ENCODE measurements at regions not wholly inside any gene's neighbourhood (a gene's known extent, or its start where the extent isn't known, plus 50 kb on each side); places are given as distances from the start of the nearest gene placed in this dataset.

GRCh38 chr5:2003206-2003605 lies 120.5 kb upstream of the IRX4 start:
- no peak overlapping the region for H3K9ac ChIP-seq (ENCODE audit: low read depth, low read length)
- H3K27ac ChIP-seq (ENCODE audit: low read length): no peak overlapping the region

GRCh38 chr5:2001300-2001699 lies 118.6 kb upstream of the IRX4 start:
- Histone ChIP-seq H4K20me1 (ENCODE audit: insufficient read depth, low read length) (no peaks in the 10 kb centered on the region), H3K27me3 (ENCODE audit: insufficient read depth, low read length, poor library complexity) (no peaks in the 10 kb centered on the region), H3K9me3 (ENCODE audit: insufficient read depth, low read length, severe bottlenecking) (peaks cover 3% of the 10 kb centered on the region), H3K79me2 (ENCODE audit: insufficient read depth, low read length) (no peaks in the 10 kb centered on the region), H2AFZ (ENCODE audit: low read depth, low read length) (no peak overlapping the region), H3K27ac (ENCODE audit: low read length) (peak overlapping the region; percentile 18), H3K36me3 (ENCODE audit: insufficient read depth, low read length) (no peaks in the 10 kb centered on the region), H3K9ac (ENCODE audit: low read depth, low read length) (no peak overlapping the region), H3K4me2 (ENCODE audit: insufficient read depth, low read length) (no peak overlapping the region), H3K4me3 (ENCODE audit: low read depth in 1 of 2, low read length in 2 of 2) (no peak overlapping the region), H3K4me1 (ENCODE audit: insufficient read depth, low read length) (peaks cover 40% of the 10 kb centered on the region)
- DNase-seq: peak; percentile 69
- TF ChIP-seq CTCF (IDR thresholded peaks at IDR 0.05; ENCODE audit: borderline replicate concordance, extremely low read depth, low read length, poor library complexity, severe bottlenecking): no peak
- no peak for TF ChIP-seq EZH2 (IDR thresholded peaks at IDR 0.05; ENCODE audit: borderline replicate concordance, low read depth, low read length, severe bottlenecking)
- peak; percentile 51 for ATAC-seq (ENCODE audit: insufficient read depth, low read depth)

More at GRCh38 chr5:2003206-2003605, 120.5 kb upstream of the IRX4 start:
- ATAC-seq (ENCODE audit: insufficient read depth, low read depth): no peak
- Histone ChIP-seq H2AFZ (ENCODE audit: low read depth, low read length) (no peak overlapping the region), H3K9me3 (ENCODE audit: insufficient read depth, low read length, severe bottlenecking) (peaks cover under 1% of the 10 kb centered on the region), H3K4me1 (ENCODE audit: insufficient read depth, low read length) (peaks cover 24% of the 10 kb centered on the region), H3K27me3 (ENCODE audit: insufficient read depth, low read length, poor library complexity) (no peaks in the 10 kb centered on the region), H3K4me3 (ENCODE audit: low read depth in 1 of 2, low read length in 2 of 2) (no peak overlapping the region), H3K79me2 (ENCODE audit: insufficient read depth, low read length) (no peaks in the 10 kb centered on the region), H3K36me3 (ENCODE audit: insufficient read depth, low read length) (no peaks in the 10 kb centered on the region), H3K4me2 (ENCODE audit: insufficient read depth, low read length) (no peak overlapping the region), H4K20me1 (ENCODE audit: insufficient read depth, low read length) (no peaks in the 10 kb centered on the region)
- TF ChIP-seq EZH2 (IDR thresholded peaks at IDR 0.05; ENCODE audit: borderline replicate concordance, low read depth, low read length, severe bottlenecking): no peak
- TF ChIP-seq CTCF (IDR thresholded peaks at IDR 0.05; ENCODE audit: borderline replicate concordance, extremely low read depth, low read length, poor library complexity, severe bottlenecking): no peak
- no peak for DNase-seq

- no peak overlapping the region for H3K4me2 ChIP-seq (ENCODE audit: insufficient read depth, low read length)
- no peaks in the 10 kb centered on the region for H4K20me1 ChIP-seq (ENCODE audit: insufficient read depth, low read length)
- H2AFZ ChIP-seq (ENCODE audit: low read depth, low read length): no peak overlapping the region
- H3K27me3 ChIP-seq (ENCODE audit: insufficient read depth, low read length, poor library complexity): no peaks in the 10 kb centered on the region
- H3K9me3 ChIP-seq (ENCODE audit: insufficient read depth, low read length, severe bottlenecking): peaks cover 3% of the 10 kb centered on the region
- H3K27ac ChIP-seq (ENCODE audit: low read length): 0 out of 2 replicates have a peak overlapping the region, but pooled peaks have one; percentile 18
- no peaks in the 10 kb centered on the region for H3K79me2 ChIP-seq (ENCODE audit: insufficient read depth, low read length)
- H3K9ac ChIP-seq (ENCODE audit: low read depth, low read length): no peak overlapping the region
- no peak for DNase-seq
- TF ChIP-seq CTCF (IDR thresholded peaks at IDR 0.05; ENCODE audit: borderline replicate concordance, extremely low read depth, low read length, poor library complexity, severe bottlenecking): no peak
- TF ChIP-seq EZH2 (IDR thresholded peaks at IDR 0.05; ENCODE audit: borderline replicate concordance, low read depth, low read length, severe bottlenecking): no peak
- H3K4me1 ChIP-seq (ENCODE audit: insufficient read depth, low read length): peaks cover 40% of the 10 kb centered on the region
- ATAC-seq (ENCODE audit: insufficient read depth, low read depth): no peak
- no peaks in the 10 kb centered on the region for H3K36me3 ChIP-seq (ENCODE audit: insufficient read depth, low read length)
- no peak overlapping the region for H3K4me3 ChIP-seq (ENCODE audit: low read depth in 1 of 2, low read length in 2 of 2)
Observed at GRCh38 chr5:2000591-2000990, 117.9 kb upstream of the IRX4 start.

- Histone ChIP-seq H3K27me3 (ENCODE audit: insufficient read depth, low read length, poor library complexity) (no peaks in the 10 kb centered on the region), H3K27ac (ENCODE audit: low read length) (no peak overlapping the region), H2AFZ (ENCODE audit: low read depth, low read length) (no peak overlapping the region), H3K4me2 (ENCODE audit: insufficient read depth, low read length) (no peak overlapping the region), H3K79me2 (ENCODE audit: insufficient read depth, low read length) (no peaks in the 10 kb centered on the region), H4K20me1 (ENCODE audit: insufficient read depth, low read length) (no peaks in the 10 kb centered on the region), H3K4me1 (ENCODE audit: insufficient read depth, low read length) (peaks cover 40% of the 10 kb centered on the region), H3K9me3 (ENCODE audit: insufficient read depth, low read length, severe bottlenecking) (peaks cover 3% of the 10 kb centered on the region), H3K4me3 (ENCODE audit: low read depth in 1 of 2, low read length in 2 of 2) (no peak overlapping the region), H3K36me3 (ENCODE audit: insufficient read depth, low read length) (no peaks in the 10 kb centered on the region), H3K9ac (ENCODE audit: low read depth, low read length) (no peak overlapping the region)
- DNase-seq (no peak), ATAC-seq (ENCODE audit: insufficient read depth, low read depth) (no peak)
- TF ChIP-seq CTCF (IDR thresholded peaks at IDR 0.05; ENCODE audit: borderline replicate concordance, extremely low read depth, low read length, poor library complexity, severe bottlenecking) (no peak), EZH2 (IDR thresholded peaks at IDR 0.05; ENCODE audit: borderline replicate concordance, low read depth, low read length, severe bottlenecking) (no peak)
Observed at GRCh38 chr5:1999794-2000193, 117.1 kb upstream of the IRX4 start.

Data from DND-41 (cell line).